ENCODE measurements at regions not wholly inside any gene's neighbourhood (a gene's known extent, or its start where the extent isn't known, plus 50 kb on each side); places are given as distances from the start of the nearest gene placed in this dataset.
"Not testable (repeated sequence)": the region's sequence is repeated elsewhere in the genome, so short reads cannot be mapped to it uniquely, and the experiment has no call there.

- ATAC-seq: not testable (repeated sequence)
Observed at GRCh38 chr4:9604893-9605190, 160.6 kb downstream of the DEFB131A start.

DNA sequence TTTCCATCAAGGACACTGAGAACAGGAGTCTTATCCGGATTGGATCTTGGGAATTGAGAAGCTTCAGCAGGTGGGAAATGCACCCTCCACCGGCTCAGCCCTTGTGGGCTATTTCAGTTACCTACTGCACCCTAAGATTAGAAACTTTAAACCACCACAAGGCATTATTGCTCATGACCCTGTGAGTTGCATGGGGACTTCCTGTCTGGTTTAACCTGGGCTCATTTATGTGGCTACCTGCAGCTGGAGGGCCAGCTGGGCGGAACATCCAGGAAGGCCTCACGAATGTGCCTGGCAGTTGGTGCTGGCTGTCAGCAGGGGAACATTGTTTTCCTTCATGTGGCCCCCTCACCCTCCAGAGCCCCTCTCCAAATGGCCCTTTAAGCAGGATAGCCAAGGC lies 164.1 kb downstream of the DEFB131A start:
- no peak for ATAC-seq

DNA sequence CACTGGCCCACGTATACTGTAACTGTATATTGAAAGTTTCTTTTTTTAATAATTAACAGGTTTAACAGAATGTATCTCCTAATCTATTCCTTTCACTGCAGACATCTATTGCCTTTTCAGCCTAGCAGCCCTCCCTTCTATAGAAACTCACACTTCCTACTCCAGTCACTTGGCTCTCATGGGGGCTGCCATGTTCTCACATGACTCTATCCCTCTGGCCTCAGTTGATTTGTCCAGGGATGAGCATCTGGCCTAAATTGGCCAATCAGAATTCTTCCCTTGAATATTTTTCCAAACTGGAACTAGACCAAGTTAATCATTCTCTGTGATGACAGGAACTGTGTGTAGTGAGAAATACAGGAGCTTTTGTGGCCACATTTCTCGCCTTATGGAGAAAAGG lies 166.1 kb downstream of the DEFB131A start:
- ATAC-seq: not testable (repeated sequence)

DNA sequence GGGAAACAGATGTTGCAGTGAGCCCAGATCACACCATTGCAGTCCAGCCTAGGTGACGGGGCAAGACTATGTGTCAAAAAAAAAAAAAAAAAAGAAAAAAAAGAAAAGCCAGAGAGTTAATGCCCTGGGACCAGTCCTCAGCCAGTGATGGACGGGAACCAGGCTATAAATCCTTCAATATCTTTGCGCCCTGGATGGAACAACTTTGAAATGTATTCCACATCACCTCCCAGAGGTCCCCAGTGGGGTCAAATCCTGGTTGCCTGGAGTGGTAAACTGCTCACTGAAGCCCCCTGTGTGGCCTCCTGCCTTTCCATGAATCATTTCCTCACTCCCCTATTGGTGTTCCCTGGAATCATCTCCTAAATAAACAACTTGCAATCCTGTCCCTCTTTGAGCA lies 166.9 kb downstream of the DEFB131A start:
- ATAC-seq: no peak

DNA sequence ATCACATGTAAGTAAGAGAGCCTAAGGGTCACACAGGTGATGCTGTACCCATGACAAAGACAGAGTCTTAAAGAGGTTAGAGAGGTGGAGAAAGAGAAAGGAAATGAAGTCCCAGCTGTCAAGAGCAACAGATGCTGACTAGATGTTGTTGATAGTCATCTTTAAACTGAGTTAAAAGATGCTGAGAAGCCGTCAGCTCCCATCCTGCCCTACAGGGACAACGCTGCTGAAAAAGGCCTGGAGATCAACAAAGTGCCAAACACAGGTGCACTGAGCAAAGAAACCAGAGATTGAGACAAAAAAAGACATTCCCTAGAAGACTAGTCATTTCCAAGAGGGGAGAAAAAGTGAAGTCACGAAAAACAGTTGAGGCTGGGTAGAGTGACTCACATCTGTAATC lies 145.0 kb upstream of the DRD5 start:
- ATAC-seq: not testable (repeated sequence)

DNA sequence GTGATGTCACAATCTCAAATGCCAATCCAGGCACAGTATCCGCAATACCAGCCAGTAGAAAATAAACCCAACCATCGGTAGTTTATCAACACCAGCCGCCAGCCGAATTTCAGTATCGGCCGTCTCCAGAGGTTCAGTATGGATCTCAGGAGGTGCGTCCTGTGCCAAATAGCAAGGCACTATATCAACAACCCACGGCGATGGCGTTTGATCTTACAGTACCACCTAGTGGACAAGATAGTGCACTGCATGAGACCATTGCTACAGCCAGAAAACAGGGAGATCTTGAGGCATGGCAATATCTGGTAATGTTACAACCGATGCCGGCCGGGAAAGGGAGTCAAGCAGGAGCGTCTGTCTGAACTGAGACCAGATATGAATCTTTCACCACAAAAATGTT lies 121.8 kb upstream of the DRD5 start:
- not testable (repeated sequence) for ATAC-seq

DNA sequence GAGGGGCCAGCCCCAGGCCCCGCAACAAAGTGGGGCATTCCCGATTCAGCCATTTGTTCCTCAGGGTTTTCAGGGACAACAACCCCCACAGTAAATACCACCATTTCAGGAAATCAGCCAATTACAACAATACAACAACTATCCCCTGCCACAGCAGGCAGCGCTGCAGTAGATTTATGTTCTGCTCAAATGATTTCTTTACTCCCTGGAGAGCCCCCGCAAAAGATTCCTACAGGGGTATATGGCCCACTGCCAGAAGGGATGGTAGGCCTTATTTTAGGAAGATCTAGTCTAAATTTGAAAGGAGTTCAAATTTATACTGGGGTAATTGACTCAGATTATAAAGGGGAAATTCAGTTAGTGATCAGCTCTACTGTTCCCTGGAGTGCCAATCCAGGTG lies 120.5 kb upstream of the DRD5 start:
- not testable (repeated sequence) for ATAC-seq

DNA sequence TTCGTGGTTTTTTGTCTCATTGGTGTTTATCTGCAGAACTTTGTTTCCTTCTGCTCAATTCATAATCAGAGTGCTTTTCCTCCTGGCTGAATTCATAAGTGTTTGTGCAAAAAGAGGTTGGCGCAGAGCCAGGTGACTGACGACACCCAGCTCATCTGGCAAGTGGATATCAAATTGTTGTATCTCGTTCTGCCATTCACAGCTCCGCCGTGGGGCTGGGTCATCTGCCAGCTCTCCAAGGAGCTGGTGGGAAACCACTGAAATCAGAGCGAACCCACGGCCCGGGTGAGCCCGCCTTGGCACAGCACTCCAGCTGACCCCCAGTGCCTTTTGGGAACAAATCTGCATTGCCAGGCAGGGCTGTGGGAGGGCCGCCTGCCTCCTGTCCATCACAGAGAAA lies 110.7 kb upstream of the DRD5 start:
- ATAC-seq: not testable (repeated sequence)

DNA sequence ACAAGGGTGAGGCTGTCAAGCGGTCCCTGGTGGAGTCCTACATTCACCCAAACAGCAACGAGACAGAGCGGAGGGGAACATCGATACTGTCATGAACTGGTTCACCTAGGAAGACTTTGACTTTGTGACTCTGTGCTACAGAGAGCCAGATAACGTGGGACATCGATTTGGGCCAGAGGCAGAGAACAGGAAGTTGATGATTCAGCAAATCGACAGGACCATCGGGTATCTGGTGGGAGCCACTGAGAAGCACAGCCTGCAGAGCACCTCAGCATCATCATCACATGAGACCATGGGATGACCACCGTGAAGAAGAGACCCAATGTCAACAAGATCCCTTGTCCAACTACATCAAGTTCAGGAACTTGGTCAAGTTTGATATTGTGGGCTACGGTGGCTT lies 104.1 kb upstream of the DRD5 start:
- ATAC-seq: not testable (repeated sequence)

GRCh38 chr4:9679704-9680478 lies 101.5 kb upstream of the DRD5 start:
- no peak for ATAC-seq

DNA sequence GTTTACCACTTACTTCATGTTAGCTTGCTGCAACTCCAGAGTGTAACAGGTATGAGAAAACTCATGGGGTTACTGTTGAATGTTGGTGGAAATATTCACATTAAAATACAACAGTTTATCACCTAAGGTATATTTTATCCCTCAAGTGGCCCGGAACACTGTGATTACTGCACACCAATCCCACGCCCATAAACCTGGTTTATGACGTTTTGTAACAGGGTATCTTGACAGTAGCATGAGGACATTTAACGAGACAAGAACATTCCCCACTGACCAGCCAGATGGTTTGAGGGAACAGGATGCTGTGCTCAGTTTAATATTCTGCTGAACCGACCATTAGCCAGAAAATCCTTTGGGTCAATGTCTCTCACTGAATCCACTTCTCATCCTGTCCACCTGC lies 98.3 kb upstream of the DRD5 start:
- ATAC-seq: not testable (repeated sequence)

GRCh38 chr4:9685016-9685415 lies 96.4 kb upstream of the DRD5 start:
- ATAC-seq: not testable (repeated sequence)

DNA sequence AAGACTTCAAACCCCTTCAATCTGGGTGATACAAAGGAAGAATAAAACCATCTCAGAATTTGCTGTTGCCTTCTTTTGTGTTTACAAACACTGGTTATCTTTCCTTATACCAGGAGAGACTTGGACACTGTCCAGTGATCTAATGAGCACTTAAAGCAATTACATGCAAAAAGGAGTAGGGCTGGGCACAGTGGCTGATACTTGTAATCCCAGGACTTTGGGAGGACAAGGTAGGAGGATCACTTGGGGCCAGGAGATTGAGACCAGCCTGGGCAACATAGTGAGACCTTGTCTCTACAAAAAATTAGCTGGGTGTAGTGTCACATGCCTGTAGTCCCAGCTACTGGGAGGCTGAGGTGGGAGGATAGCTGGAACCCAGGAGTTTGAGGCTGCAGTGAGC lies 95.7 kb upstream of the DRD5 start:
- no peak for ATAC-seq

GRCh38 chr4:9690636-9691237 lies 90.7 kb upstream of the DRD5 start:
- not testable (repeated sequence) for ATAC-seq

DNA sequence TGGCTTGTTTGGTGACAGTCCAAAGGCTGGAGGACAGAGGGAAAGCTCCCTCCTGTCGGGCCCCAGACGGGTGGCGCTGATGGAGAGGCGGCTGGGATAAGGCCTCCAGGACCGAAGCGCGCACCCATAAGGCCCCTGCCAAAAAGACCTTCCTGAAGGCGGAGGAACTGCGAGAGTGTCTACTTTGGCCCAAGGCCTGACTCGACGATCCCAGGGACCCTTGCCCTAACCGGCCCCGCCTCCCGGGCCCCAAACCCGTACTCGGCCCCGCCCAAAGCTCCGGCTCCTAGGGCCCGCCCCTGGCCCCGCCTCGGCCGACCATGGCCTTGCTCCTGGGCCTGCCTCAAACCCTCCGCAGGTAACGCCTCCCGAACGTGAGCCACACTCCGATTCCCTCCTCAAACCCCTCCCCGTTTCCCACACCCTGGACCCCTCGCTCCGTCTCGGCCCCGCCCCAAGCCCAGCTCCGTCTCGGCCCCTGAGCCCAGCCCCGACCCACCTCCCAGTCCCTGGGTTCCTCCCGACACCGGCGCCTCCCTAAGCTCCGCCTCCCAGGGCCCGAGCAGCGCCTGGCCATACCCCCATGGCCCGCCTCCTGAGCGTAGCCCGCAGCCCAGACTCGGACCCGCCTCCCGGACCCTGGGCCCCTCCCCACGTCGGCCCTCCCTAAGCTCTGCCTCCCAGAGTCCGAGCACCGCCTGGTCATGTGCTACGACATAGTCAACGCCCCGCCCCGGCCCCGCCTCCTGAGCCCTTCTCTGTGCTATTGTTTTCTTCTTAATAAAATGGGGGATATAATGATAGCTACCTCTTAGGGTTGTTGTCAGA lies 90.0 kb upstream of the DRD5 start:
- ATAC-seq: peak; percentile 100

DNA sequence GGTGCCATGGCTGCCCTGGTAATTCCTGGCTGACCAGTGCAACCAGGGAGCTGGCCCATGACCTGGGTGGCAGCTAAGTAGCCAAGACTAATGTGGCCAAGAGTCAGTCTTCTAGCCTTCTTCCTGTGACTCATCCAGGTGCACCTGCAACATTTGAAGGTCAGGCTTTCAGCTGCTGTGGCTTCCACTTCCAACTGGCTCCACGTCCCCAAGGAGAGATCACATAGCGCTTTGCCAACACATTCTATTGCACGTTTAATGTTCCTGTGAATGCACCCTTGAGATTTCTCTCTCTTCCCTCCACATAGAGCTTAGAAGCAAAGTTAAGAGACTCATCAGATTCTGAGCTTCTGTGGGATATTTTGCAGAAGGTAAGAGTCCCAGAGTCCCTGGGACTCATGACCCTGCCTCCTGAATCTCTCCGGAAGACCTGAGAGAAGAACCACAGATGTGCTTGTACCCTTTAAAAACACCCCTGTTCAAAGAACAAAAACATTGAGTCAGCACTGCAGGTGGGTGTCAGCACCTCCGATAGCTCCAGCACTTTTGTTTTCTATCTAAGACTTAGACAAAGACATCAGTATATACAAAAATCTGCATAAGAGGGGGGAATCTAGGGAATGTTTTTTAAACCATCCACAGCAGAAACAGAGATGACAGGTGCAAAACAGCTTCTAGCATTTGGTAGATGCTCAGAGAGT lies 88.5 kb upstream of the DRD5 start:
- not testable (repeated sequence) for ATAC-seq

- ATAC-seq: not testable (repeated sequence)
Observed at GRCh38 chr4:9694403-9694802, 87.0 kb upstream of the DRD5 start.

GRCh38 chr4:9695994-9696393 lies 85.4 kb upstream of the DRD5 start:
- not testable (repeated sequence) for ATAC-seq

- not testable (repeated sequence) for ATAC-seq
Observed at GRCh38 chr4:9696561-9696960, 84.9 kb upstream of the DRD5 start.

GRCh38 chr4:9702019-9702418 lies 79.4 kb upstream of the DRD5 start:
- ATAC-seq: not testable (repeated sequence)

GRCh38 chr4:9702696-9703095 lies 78.7 kb upstream of the DRD5 start:
- ATAC-seq: not testable (repeated sequence)

DNA sequence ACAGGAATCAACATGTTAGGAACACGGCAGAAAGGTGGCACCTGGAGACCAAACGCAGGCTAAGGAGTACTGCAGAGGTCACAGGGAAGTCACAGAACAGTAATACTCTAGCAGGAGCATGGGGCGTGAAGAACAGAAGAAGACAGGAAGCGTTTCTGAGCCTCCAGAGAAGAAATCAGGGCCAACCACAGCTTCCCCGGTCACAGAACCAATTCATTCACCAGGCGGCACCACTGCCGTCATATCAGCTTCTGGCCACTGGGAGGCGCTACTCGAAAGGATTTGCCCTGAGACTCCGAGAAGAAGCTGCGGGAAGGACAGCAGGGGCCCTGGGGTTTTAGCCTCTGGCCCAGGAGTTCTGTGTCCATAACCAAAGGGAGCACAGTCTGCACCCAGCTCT lies 78.0 kb upstream of the DRD5 start:
- no peak for ATAC-seq

- not testable (repeated sequence) for ATAC-seq
Observed at GRCh38 chr4:9704126-9704525, 77.3 kb upstream of the DRD5 start.

Measured in esophagus mucosa (tissue), 1 donor.